HUES64 (cell line): ENCODE measurements at regions not wholly inside any gene's neighbourhood (a gene's known extent, or its start where the extent isn't known, plus 50 kb on each side); places are given as distances from the start of the nearest gene placed in this dataset.

Experiments used
- H3K27ac ChIP-seq: 2 replicates; pipeline ENCODE4 v1.7.0; 2013; ENCODE audit warnings: low read depth, low read length, inconsistent platforms
- H3K27me3 ChIP-seq: 2 replicates; pipeline ENCODE4 v1.6.1; 2013; ENCODE audit warnings: mild to moderate bottlenecking, low read length; ENCODE audit not compliant: insufficient read depth
- H3K36me3 ChIP-seq: 2 replicates; pipeline ENCODE4 v1.6.1; 2013; ENCODE audit warnings: mild to moderate bottlenecking, low read length; ENCODE audit not compliant: insufficient read depth
- H3K4me1 ChIP-seq: 2 replicates; pipeline ENCODE4 v1.6.1; 2013; ENCODE audit warnings: mild to moderate bottlenecking, low read length, moderate library complexity; ENCODE audit not compliant: insufficient read depth
- H3K4me3 ChIP-seq: 2 replicates; pipeline ENCODE4 v1.5.1; 2013; ENCODE audit warnings: mild to moderate bottlenecking, low read length, moderate library complexity
- H3K9ac ChIP-seq: 2 replicates; pipeline ENCODE4 v1.6.1; 2013; ENCODE audit warnings: mild to moderate bottlenecking, low read depth, low read length
- H3K9me3 ChIP-seq: 2 replicates; pipeline ENCODE4 v1.6.1; 2013; ENCODE audit warnings: low read depth, low read length; ENCODE audit not compliant: insufficient read depth
- WGBS: fragments of 150-250, 120-280 bp; methylation state at CpG from one replicate; pipeline ENCODE4 v1.1.7; 2013; ENCODE audit warnings: missing lambda C conversion rate; 5-methylcytosine and 5-hydroxymethylcytosine counted together

GRCh38 chr21:31500982-31501381, 156.9 kb upstream of the TIAM1 start:
- Histone ChIP-seq H3K9ac (no peak overlapping the region), H3K36me3 (no peaks in the 10 kb centered on the region), H3K27ac (no peak overlapping the region), H3K27me3 (no peaks in the 10 kb centered on the region), H3K9me3 (no peaks in the 10 kb centered on the region), H3K4me3 (no peak overlapping the region), H3K4me1 (peaks cover 7% of the 10 kb centered on the region; the same call in 1 of the 2 replicates)
- 92% methylated on average over 7 of the region's 7 CpGs for WGBS

GRCh38 chr21:31500071-31500470, 156.0 kb upstream of the TIAM1 start:
- no peaks in the 10 kb centered on the region for H3K9me3 ChIP-seq
- no peaks in the 10 kb centered on the region for H3K27me3 ChIP-seq
- H3K4me1 ChIP-seq = peaks cover under 1% of the 10 kb centered on the region; the same call in 1 of the 2 replicates
- no peak overlapping the region for H3K4me3 ChIP-seq
- H3K27ac ChIP-seq = no peak overlapping the region
- WGBS = 91% methylated on average over 3 of the region's 5 CpGs
- no peaks in the 10 kb centered on the region for H3K36me3 ChIP-seq
- no peak overlapping the region for H3K9ac ChIP-seq

- Histone ChIP-seq H3K9ac (no peak overlapping the region), H3K27ac (no peak overlapping the region), H3K4me3 (no peak overlapping the region), H3K36me3 (no peaks in the 10 kb centered on the region), H3K4me1 (no peaks in the 10 kb centered on the region), H3K9me3 (no peaks in the 10 kb centered on the region), H3K27me3 (no peaks in the 10 kb centered on the region)
- 82% methylated on average over 1 of the region's 1 CpG for WGBS
Measured at GRCh38 chr21:31498985-31499384, 154.9 kb upstream of the TIAM1 start.

- Histone ChIP-seq H3K9ac (no peak overlapping the region), H3K9me3 (no peaks in the 10 kb centered on the region), H3K27me3 (no peaks in the 10 kb centered on the region), H3K27ac (no peak overlapping the region), H3K4me3 (no peak overlapping the region), H3K4me1 (no peaks in the 10 kb centered on the region), H3K36me3 (no peaks in the 10 kb centered on the region)
- WGBS = 98% methylated on average over 3 of the region's 3 CpGs
Measured at GRCh38 chr21:31497914-31498313, 153.9 kb upstream of the TIAM1 start.

- Histone ChIP-seq H3K4me1 (no peaks in the 10 kb centered on the region), H3K9me3 (no peaks in the 10 kb centered on the region), H3K27me3 (no peaks in the 10 kb centered on the region), H3K9ac (no peak overlapping the region), H3K27ac (no peak overlapping the region), H3K36me3 (no peaks in the 10 kb centered on the region), H3K4me3 (no peak overlapping the region)
- 88% methylated on average over 7 of the region's 7 CpGs for WGBS
Measured at GRCh38 chr21:31493350-31493880, 149.4 kb upstream of the TIAM1 start.

GRCh38 chr21:31491617-31492016, 147.6 kb upstream of the TIAM1 start:
- no peaks in the 10 kb centered on the region for H3K36me3 ChIP-seq
- no peaks in the 10 kb centered on the region for H3K4me1 ChIP-seq
- H3K4me3 ChIP-seq = no peak overlapping the region
- H3K27me3 ChIP-seq = no peaks in the 10 kb centered on the region
- H3K9me3 ChIP-seq = no peaks in the 10 kb centered on the region
- 83% methylated on average over 2 of the region's 3 CpGs for WGBS
- no peak overlapping the region for H3K9ac ChIP-seq
- no peak overlapping the region for H3K27ac ChIP-seq

- Histone ChIP-seq H3K36me3 (no peaks in the 10 kb centered on the region), H3K9ac (no peak overlapping the region), H3K4me3 (no peak overlapping the region), H3K27ac (no peak overlapping the region), H3K4me1 (no peaks in the 10 kb centered on the region), H3K27me3 (no peaks in the 10 kb centered on the region), H3K9me3 (no peaks in the 10 kb centered on the region; the same call in 1 of the 2 replicates)
- WGBS = 100% methylated on average over 2 of the region's 2 CpGs
Measured at GRCh38 chr21:31490443-31490842, 146.4 kb upstream of the TIAM1 start.

- 83% methylated on average over 1 of the region's 2 CpGs for WGBS
- H3K9ac ChIP-seq = no peak overlapping the region
- H3K36me3 ChIP-seq = no peaks in the 10 kb centered on the region
- H3K27me3 ChIP-seq = no peaks in the 10 kb centered on the region
- no peaks in the 10 kb centered on the region; the same call in 1 of the 2 replicates for H3K9me3 ChIP-seq
- H3K27ac ChIP-seq = no peak overlapping the region
- no peak overlapping the region for H3K4me3 ChIP-seq
- no peaks in the 10 kb centered on the region; the same call in 1 of the 2 replicates for H3K4me1 ChIP-seq
Measured at GRCh38 chr21:31489726-31490125, 145.7 kb upstream of the TIAM1 start.

- Histone ChIP-seq H3K4me3 (no peak overlapping the region), H3K27ac (no peak overlapping the region), H3K9me3 (no peaks in the 10 kb centered on the region; the same call in none of the 2 replicates), H3K4me1 (peaks cover 4% of the 10 kb centered on the region; the same call in 1 of the 2 replicates), H3K36me3 (no peaks in the 10 kb centered on the region), H3K9ac (no peak overlapping the region), H3K27me3 (no peaks in the 10 kb centered on the region)
- 91% methylated on average over 6 of the region's 6 CpGs for WGBS
Measured at GRCh38 chr21:31489014-31489413, 145.0 kb upstream of the TIAM1 start.

- 64% methylated on average over 5 of the region's 5 CpGs for WGBS
- Histone ChIP-seq H3K36me3 (no peaks in the 10 kb centered on the region), H3K9me3 (no peaks in the 10 kb centered on the region; the same call in none of the 2 replicates), H3K4me3 (no peak overlapping the region), H3K4me1 (peaks cover 8% of the 10 kb centered on the region; the same call in 1 of the 2 replicates), H3K27me3 (no peaks in the 10 kb centered on the region), H3K27ac (peak overlapping the region; percentile 63; the same call in 1 of the 2 replicates), H3K9ac (no peak overlapping the region)
Measured at GRCh38 chr21:31484219-31484618, 140.2 kb upstream of the TIAM1 start.

GRCh38 chr21:31483146-31483545, 139.1 kb upstream of the TIAM1 start:
- no peaks in the 10 kb centered on the region for H3K27me3 ChIP-seq
- H3K4me1 ChIP-seq = peaks cover 8% of the 10 kb centered on the region; the same call in 1 of the 2 replicates
- no peak overlapping the region for H3K9ac ChIP-seq
- no peaks in the 10 kb centered on the region; the same call in none of the 2 replicates for H3K9me3 ChIP-seq
- no peak overlapping the region for H3K4me3 ChIP-seq
- H3K27ac ChIP-seq = no peak overlapping the region
- 96% methylated on average over 4 of the region's 4 CpGs for WGBS
- H3K36me3 ChIP-seq = no peaks in the 10 kb centered on the region

- Histone ChIP-seq H3K36me3 (no peaks in the 10 kb centered on the region), H3K9me3 (no peaks in the 10 kb centered on the region; the same call in none of the 2 replicates), H3K9ac (no peak overlapping the region), H3K4me1 (peaks cover 8% of the 10 kb centered on the region; the same call in 1 of the 2 replicates), H3K27me3 (no peaks in the 10 kb centered on the region), H3K4me3 (no peak overlapping the region), H3K27ac (no peak overlapping the region)
- 95% methylated on average over 5 of the region's 5 CpGs for WGBS
Measured at GRCh38 chr21:31482460-31482859, 138.4 kb upstream of the TIAM1 start.
